Spleen (tissue), 11 donors: ENCODE measurements at regions not wholly inside any gene's neighbourhood (a gene's known extent, or its start where the extent isn't known, plus 50 kb on each side); places are given as distances from the start of the nearest gene placed in this dataset.

ENCODE experiments used
- DNase-seq: peaks from one replicate; pipeline ENCODE4 v3.0.0-alpha.2; 2020
- H3K27ac ChIP-seq, 8 donors: fragments of 200-600 bp; sonication (generic) in 7 of 8; 1 replicate in 4 of 8; 2 replicates in 4 of 8; pipeline versions ENCODE4 v1.5.0 to v1.8.0; 2016 to 2021; ENCODE audit warnings: inconsistent platforms in 4 of 8, mild to moderate bottlenecking in 4 of 8, moderate library complexity in 1 of 8
- H3K27me3 ChIP-seq, 7 donors: fragments of 200-600 bp; sonication (generic) in 6 of 7; replicated peaks in 1 of 7; 1 replicate in 4 of 7; 2 replicates in 3 of 7; pipeline versions ENCODE4 v1.5.0 to v1.8.0; 2016 to 2021; ENCODE audit warnings: inconsistent platforms in 3 of 7, mild to moderate bottlenecking in 1 of 7
- H3K36me3 ChIP-seq, 6 donors: fragments of 200-600 bp; sonication (generic) in 5 of 6; 1 replicate in 4 of 6; 2 replicates in 2 of 6; pipeline versions ENCODE4 v1.5.0 to v1.8.0; 2016 to 2021; ENCODE audit warnings: inconsistent platforms in 2 of 6
- H3K4me1 ChIP-seq, 6 donors: fragments of 200-600 bp; sonication (generic) in 5 of 6; 1 replicate in 3 of 6; 2 replicates in 3 of 6; pipeline versions ENCODE4 v1.5.0 to v1.8.0; 2016 to 2021; ENCODE audit warnings: inconsistent platforms in 3 of 6
- H3K4me3 ChIP-seq, 8 donors: fragments of 200-600 bp; sonication (generic) in 7 of 8; 1 replicate in 4 of 8; 2 replicates in 4 of 8; pipeline versions ENCODE4 v1.5.0 to v1.8.0; 2016 to 2021; ENCODE audit warnings: inconsistent platforms in 4 of 8, mild to moderate bottlenecking in 4 of 8, moderate library complexity in 2 of 8
- H3K9me3 ChIP-seq, 8 donors: fragments of 200-600 bp; sonication (generic) in 7 of 8; 1 replicate in 4 of 8; 2 replicates in 4 of 8; pipeline versions ENCODE4 v1.5.0 to v1.8.0; 2016 to 2021; ENCODE audit warnings: inconsistent platforms in 4 of 8
- POLR2A ChIP-seq, 3 donors: fragments of 450-650 bp; IDR thresholded peaks; one replicate each; pipeline ENCODE4 v1.5.1; 2017; ENCODE audit warnings: antibody characterized with exemption in 3 of 3, mild to moderate bottlenecking in 1 of 3
- POLR2AphosphoS5 ChIP-seq, 3 donors: sonication (generic); formaldehyde crosslinking; IDR thresholded peaks; one replicate each; pipeline ENCODE4 v1.5.1; 2017; ENCODE audit warnings: antibody characterized with exemption in 3 of 3
- WGBS, 5 donors: extraction: QIAGEN DNeasy Blood & Tissue Kit in 3 of 5; methylation state at CpG; one replicate each; pipeline versions ENCODE4 v1.1.5 to v1.1.7; 2013 to 2018; 5-methylcytosine and 5-hydroxymethylcytosine counted together
- intact Hi-C: fragments of 100-400 bp; cut with DNase I; formaldehyde crosslinking; loops from one replicate; pipeline ENCODE4 v1.15.0; 2023; ENCODE audit warnings: low total_unique reads
- TF ChIP-seq, protein P1 (sequence below), 11 experiments: fragments of 200-600 bp in 7 of 11; fragments of 450-650 bp in 4 of 11; sonication (generic) in 4 of 11; IDR thresholded peaks in 8 of 11; conservative IDR thresholded peaks in 3 of 11; 1 replicate in 7 of 11; 2 replicates in 4 of 11; pipeline versions ENCODE4 v1.4.0 to v1.8.0; 2016 to 2021; ENCODE audit warnings: antibody characterized with exemption in 11 of 11, inconsistent platforms in 4 of 11, mild to moderate bottlenecking in 1 of 11
- donor health status: healthy with polysubstance abuse.
- donor health status: DM: no; HTN: no; CAD: no; lungs with moderate emphysema.
- donor health status: DM: no; HTN: no; CAD: no.
- donor health status: Bipolar disorder and iron deficiency.
- donor health status: healthy.
- donor health status: DM: no; HTN: no; CAD: no.
- donor health status: DM: yes; HTN: yes; CAD: no.

DNA sequence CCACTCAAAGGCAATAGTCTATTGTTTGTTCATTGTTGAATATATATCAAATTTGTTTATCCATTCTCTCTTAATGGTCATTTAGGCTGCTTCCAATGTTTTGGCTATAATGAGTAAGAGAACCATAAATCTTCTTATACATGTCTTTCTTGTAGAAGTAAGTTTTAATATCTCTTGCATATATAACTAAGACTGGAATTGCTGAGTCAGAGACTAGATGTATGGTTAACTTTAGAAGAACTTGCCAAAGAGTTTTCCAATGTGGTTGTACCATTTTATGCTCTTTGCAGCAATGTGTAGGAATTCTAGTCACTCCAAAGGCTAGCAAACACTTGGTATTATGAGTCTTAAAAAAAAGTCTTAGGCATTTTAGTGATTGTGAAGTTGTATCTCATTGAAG lies 610.0 kb upstream of the GCFC2 start:
- DNase-seq = no peak
- H3K36me3 ChIP-seq = no peaks in the 10 kb centered on the region
- intact Hi-C loops = no loop called here

GRCh38 chr2:76318848-76319360 lies 608.2 kb upstream of the GCFC2 start:
- no peak for DNase-seq
- H3K4me1 ChIP-seq = no peaks in the 10 kb centered on the region
- H3K9me3 ChIP-seq = peaks cover 0 to 10% (median 0%) of the 10 kb centered on the region in 8 donors
- no peaks in the 10 kb centered on the region for H3K27me3 ChIP-seq
- TF ChIP-seq POLR2A (IDR thresholded peaks at IDR 0.05) (no peak), POLR2AphosphoS5 (IDR thresholded peaks at IDR 0.05) (no peak)
- TF ChIP-seq, protein P1, sequence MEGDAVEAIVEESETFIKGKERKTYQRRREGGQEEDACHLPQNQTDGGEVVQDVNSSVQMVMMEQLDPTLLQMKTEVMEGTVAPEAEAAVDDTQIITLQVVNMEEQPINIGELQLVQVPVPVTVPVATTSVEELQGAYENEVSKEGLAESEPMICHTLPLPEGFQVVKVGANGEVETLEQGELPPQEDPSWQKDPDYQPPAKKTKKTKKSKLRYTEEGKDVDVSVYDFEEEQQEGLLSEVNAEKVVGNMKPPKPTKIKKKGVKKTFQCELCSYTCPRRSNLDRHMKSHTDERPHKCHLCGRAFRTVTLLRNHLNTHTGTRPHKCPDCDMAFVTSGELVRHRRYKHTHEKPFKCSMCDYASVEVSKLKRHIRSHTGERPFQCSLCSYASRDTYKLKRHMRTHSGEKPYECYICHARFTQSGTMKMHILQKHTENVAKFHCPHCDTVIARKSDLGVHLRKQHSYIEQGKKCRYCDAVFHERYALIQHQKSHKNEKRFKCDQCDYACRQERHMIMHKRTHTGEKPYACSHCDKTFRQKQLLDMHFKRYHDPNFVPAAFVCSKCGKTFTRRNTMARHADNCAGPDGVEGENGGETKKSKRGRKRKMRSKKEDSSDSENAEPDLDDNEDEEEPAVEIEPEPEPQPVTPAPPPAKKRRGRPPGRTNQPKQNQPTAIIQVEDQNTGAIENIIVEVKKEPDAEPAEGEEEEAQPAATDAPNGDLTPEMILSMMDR (IDR thresholded peaks at IDR 0.05 in 8 of 11, conservative IDR thresholded peaks at IDR 0.05 in 3 of 11) = no peak
- no peaks in the 10 kb centered on the region for H3K36me3 ChIP-seq
- no peak overlapping the region for H3K4me3 ChIP-seq
- H3K27ac ChIP-seq = no peak overlapping the region
- 58 to 79% (median 66%) methylated on average over 4 of the region's 4 CpGs for WGBS, 5 donors
- intact Hi-C loops = no loop called here

More for the DNA sequence above, 610.0 kb upstream of the GCFC2 start:
- no peaks in the 10 kb centered on the region for H3K4me1 ChIP-seq
- no peak overlapping the region for H3K4me3 ChIP-seq
- no peak overlapping the region for H3K27ac ChIP-seq
- no peak for TF ChIP-seq POLR2AphosphoS5 (IDR thresholded peaks at IDR 0.05)
- TF ChIP-seq, protein P1 (IDR thresholded peaks at IDR 0.05 in 8 of 11, conservative IDR thresholded peaks at IDR 0.05 in 3 of 11) = no peak
- TF ChIP-seq POLR2A (IDR thresholded peaks at IDR 0.05) = no peak
- peaks cover 0 to 3% (median 0%) of the 10 kb centered on the region in 8 donors for H3K9me3 ChIP-seq
- H3K27me3 ChIP-seq = no peaks in the 10 kb centered on the region

DNA sequence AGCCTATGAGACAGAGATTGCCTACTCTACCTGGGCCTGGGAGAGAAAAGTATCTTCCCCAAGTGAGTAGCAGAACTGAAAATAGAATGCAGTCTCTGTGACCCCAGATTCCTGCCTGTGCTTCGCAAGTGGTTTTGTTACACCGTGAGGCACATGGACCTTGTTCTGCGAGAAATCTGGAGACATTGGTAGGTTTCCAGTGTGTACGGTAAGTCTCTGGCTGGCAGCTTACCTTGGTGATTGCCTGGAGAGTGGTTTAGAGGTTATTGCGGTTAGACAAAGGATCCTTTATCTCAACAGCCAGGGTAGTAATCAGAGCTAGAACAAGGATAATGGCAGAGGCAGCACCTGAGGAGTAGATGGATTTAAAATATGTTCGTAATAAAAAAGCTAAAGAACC lies 606.0 kb upstream of the GCFC2 start:
- H3K36me3 ChIP-seq = no peaks in the 10 kb centered on the region
- no peak overlapping the region for H3K27ac ChIP-seq
- peaks cover 0 to 10% (median 0%) of the 10 kb centered on the region in 8 donors for H3K9me3 ChIP-seq
- no peak overlapping the region for H3K4me3 ChIP-seq
- WGBS, 5 donors = 92 to 95% (median 93%) methylated on average over 6 of the region's 6 CpGs
- H3K27me3 ChIP-seq = no peaks in the 10 kb centered on the region
- H3K4me1 ChIP-seq = no peaks in the 10 kb centered on the region
- TF ChIP-seq POLR2A (IDR thresholded peaks at IDR 0.05) (no peak), POLR2AphosphoS5 (IDR thresholded peaks at IDR 0.05) (no peak)
- TF ChIP-seq, protein P1 (IDR thresholded peaks at IDR 0.05 in 8 of 11, conservative IDR thresholded peaks at IDR 0.05 in 3 of 11) = no peak
- DNase-seq = no peak
- intact Hi-C loops = no loop called here

GRCh38 chr2:76314271-76315020 lies 603.7 kb upstream of the GCFC2 start:
- DNase-seq = no peak
- Histone ChIP-seq H3K4me1 (no peaks in the 10 kb centered on the region), H3K9me3 (peaks cover 0 to 10% (median 0%) of the 10 kb centered on the region in 8 donors), H3K27me3 (no peaks in the 10 kb centered on the region), H3K27ac (no peak overlapping the region), H3K36me3 (no peaks in the 10 kb centered on the region), H3K4me3 (no peak overlapping the region)
- 20 to 28% (median 25%) methylated on average over 3 of the region's 3 CpGs for WGBS, 5 donors
- intact Hi-C loops = no loop called here
- TF ChIP-seq POLR2A (IDR thresholded peaks at IDR 0.05) (no peak), POLR2AphosphoS5 (IDR thresholded peaks at IDR 0.05) (no peak)
- TF ChIP-seq, protein P1 (IDR thresholded peaks at IDR 0.05 in 8 of 11, conservative IDR thresholded peaks at IDR 0.05 in 3 of 11) = no peak
